H1 (cell line): ENCODE measurements at regions not wholly inside any gene's neighbourhood (a gene's known extent, or its start where the extent isn't known, plus 50 kb on each side); places are given as distances from the start of the nearest gene placed in this dataset.

Source experiments
- EP300 ChIP-seq, 2 experiments: IDR thresholded peaks; 1 replicate in 1 of 2; 2 replicates in 1 of 2; pipeline ENCODE4 v1.6.1; 2011 to 2012; ENCODE audit warnings: low read depth in 2 of 2, low read length in 2 of 2, mild to moderate bottlenecking in 2 of 2, borderline replicate concordance in 1 of 2, inconsistent platforms in 1 of 2, moderate library complexity in 1 of 2
- TCF12 ChIP-seq: IDR thresholded peaks from 2 replicates; pipeline ENCODE4 v1.6.1; 2011; ENCODE audit warnings: low read depth, mild to moderate bottlenecking, low read length

DNA sequence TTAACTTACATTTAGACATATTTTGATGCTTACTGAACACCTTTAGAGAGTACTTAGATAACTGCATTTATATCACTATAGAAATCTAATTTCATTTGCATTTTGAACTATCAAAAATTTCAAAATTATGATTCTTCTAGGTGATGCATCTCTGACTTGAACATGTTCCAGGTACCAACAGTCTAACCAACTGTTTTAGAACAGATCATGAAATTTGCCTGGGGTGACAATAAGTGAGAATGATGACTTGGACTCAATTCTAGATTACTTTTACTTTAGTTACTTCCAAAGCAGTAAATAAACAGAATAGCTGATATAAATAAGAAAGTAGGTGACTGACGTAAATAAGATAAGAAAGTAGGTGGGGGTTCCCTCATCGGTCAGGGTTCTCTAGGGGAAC is 307.8 kb downstream of the BCHE start (continued):
- TF ChIP-seq EP300 (IDR thresholded peaks at IDR 0.05; ENCODE audit: borderline replicate concordance in 1 of 2, low read depth in 2 of 2, low read length in 2 of 2) (no peak), TCF12 (no peak)
- TF ChIP-seq, all 59 proteins: peak for 0
